22Rv1 (cell line): ENCODE measurements at regions not wholly inside any gene's neighbourhood (a gene's known extent, or its start where the extent isn't known, plus 50 kb on each side); places are given as distances from the start of the nearest gene placed in this dataset.

ENCODE experiments used
- ZFX ChIP-seq: fragments of 450-650 bp; IDR thresholded peaks from 2 replicates; pipeline ENCODE4 v1.6.1; 2017; ENCODE audit warnings: antibody characterized with exemption, borderline replicate concordance
- TF ChIP-seq, protein P1 (sequence below): fragments of 450-650 bp; IDR thresholded peaks from 2 replicates; pipeline ENCODE4 v1.5.1; 2017; ENCODE audit warnings: mild to moderate bottlenecking

GRCh38 chr3:147977001-147977400, 567.8 kb downstream of the ZIC1 start:
- TF ChIP-seq, protein P1, sequence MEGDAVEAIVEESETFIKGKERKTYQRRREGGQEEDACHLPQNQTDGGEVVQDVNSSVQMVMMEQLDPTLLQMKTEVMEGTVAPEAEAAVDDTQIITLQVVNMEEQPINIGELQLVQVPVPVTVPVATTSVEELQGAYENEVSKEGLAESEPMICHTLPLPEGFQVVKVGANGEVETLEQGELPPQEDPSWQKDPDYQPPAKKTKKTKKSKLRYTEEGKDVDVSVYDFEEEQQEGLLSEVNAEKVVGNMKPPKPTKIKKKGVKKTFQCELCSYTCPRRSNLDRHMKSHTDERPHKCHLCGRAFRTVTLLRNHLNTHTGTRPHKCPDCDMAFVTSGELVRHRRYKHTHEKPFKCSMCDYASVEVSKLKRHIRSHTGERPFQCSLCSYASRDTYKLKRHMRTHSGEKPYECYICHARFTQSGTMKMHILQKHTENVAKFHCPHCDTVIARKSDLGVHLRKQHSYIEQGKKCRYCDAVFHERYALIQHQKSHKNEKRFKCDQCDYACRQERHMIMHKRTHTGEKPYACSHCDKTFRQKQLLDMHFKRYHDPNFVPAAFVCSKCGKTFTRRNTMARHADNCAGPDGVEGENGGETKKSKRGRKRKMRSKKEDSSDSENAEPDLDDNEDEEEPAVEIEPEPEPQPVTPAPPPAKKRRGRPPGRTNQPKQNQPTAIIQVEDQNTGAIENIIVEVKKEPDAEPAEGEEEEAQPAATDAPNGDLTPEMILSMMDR = no peak
- no peak for TF ChIP-seq ZFX
